HG02884 (cell line): ENCODE measurements at regions not wholly inside any gene's neighbourhood (a gene's known extent, or its start where the extent isn't known, plus 50 kb on each side); places are given as distances from the start of the nearest gene placed in this dataset.

Experiments
- ATAC-seq: cut with Tn5 transposase; IDR thresholded peaks from one replicate; pipeline ENCODE4 v1.9.1; 2021; ENCODE audit warnings: mild to moderate bottlenecking, moderate library complexity; ENCODE audit not compliant: unreplicated experiment

GRCh38 chr12:94760786-94761185 is 110.4 kb upstream of the TMCC3 start:
- ATAC-seq = no peak

- no peak for ATAC-seq
Observed at GRCh38 chr12:94756789-94757188, 106.4 kb upstream of the TMCC3 start.

- no peak for ATAC-seq
Observed at GRCh38 chr12:94755598-94755997, 105.2 kb upstream of the TMCC3 start.

DNA sequence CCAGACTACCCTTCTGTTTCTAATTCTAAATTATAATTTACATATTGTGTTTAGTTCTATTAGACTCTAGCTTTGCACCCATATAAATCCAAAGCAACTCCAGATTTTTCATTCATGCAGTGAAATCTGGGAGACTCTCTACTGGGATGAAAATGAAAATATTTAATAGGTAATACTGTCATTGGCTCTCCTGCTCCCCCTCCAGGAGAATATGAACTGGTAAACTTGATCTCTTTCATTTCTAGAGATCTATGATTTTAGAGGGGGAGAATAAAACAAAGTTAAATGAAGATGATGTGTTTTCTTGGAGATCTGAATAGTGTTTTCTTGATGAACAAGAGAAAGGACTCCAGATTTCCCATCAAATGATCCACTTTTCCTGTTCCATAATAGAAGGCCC is 104.3 kb upstream of the TMCC3 start:
- no peak for ATAC-seq

- ATAC-seq = no peak
Observed at GRCh38 chr12:94753036-94753679, 102.8 kb upstream of the TMCC3 start.

GRCh38 chr12:94750864-94751263 is 100.5 kb upstream of the TMCC3 start:
- ATAC-seq = no peak

- ATAC-seq = no peak
Observed at GRCh38 chr12:94749890-94750289, 99.5 kb upstream of the TMCC3 start.

- ATAC-seq = no peak
Observed at GRCh38 chr12:94749455-94749854, 99.1 kb upstream of the TMCC3 start.

- ATAC-seq = no peak
Observed at GRCh38 chr12:94748726-94749421, 98.5 kb upstream of the TMCC3 start.

DNA sequence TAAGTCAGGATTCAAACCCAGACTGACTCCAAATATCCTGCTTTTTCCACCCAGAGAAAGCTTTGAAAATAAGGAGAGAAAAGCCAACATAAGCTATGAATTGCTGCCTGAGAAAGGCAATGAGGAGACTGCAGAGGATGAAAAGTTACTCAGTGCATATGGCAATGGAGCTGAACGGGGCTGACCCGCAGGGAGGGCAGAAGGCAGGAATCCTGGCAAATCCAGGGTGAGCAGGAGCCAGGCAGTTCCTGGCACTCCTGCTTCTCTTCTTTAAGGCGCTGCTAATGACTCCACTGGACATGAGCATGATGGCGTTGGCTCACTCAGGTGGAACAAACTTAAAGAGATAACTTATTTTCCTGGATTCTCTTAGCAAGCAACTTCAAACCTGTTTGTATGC is 95.2 kb upstream of the TMCC3 start:
- ATAC-seq = no peak

GRCh38 chr12:94743174-94743573 is 92.8 kb upstream of the TMCC3 start:
- no peak for ATAC-seq

GRCh38 chr12:94740601-94741362 is 90.4 kb upstream of the TMCC3 start:
- no peak for ATAC-seq

GRCh38 chr12:94736820-94737219 is 86.5 kb upstream of the TMCC3 start:
- ATAC-seq = no peak

- no peak for ATAC-seq
Observed at GRCh38 chr12:94736004-94736403, 85.6 kb upstream of the TMCC3 start.

DNA sequence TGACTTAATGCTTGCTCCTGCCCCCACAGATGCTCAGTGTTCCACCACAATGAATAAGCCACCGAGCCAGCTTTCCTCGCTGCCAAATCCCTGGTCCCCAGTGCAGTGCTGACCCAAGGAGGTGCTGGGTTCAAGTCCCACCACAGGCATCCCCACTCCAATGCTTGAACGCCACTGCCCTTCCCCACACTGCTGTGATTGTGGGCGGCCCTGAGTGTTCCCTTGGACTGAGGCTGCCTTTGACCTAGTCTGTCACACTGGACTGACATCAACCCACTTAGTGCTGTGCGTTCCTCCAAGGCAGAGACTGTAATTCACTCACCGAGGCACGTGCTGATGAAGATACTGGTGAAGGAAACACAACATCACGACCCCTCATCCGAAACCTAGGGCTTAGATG is 83.4 kb upstream of the TMCC3 start:
- ATAC-seq = no peak

DNA sequence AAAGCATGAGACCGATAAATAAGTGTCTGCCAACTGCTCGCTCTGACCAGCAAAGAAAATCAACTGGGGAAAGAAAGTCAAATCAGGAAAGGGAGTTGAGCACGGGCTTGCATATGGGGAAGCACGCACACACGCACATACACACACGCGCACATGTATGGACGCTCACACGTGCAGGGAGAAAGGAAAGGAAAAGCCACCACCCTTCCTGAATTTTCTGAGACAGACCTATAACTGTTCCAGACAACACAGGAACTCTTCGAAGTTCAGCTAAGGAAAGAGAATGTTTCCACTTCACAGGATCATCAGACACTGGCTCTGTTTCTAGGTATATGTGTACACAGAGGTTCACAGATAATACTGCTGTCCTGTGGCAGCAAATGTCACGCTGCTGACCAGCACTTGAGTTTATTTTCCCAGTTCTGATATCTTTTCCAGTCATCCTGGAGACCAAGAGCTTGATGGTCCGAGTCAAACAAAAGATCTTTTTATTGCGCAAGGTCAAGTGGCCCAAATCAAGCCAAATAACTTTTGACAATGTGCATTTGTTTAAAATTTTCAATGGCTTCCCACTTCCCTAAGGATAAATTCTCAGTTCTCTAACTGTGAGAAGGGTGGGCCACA is 82.1 kb upstream of the TMCC3 start:
- ATAC-seq = no peak

DNA sequence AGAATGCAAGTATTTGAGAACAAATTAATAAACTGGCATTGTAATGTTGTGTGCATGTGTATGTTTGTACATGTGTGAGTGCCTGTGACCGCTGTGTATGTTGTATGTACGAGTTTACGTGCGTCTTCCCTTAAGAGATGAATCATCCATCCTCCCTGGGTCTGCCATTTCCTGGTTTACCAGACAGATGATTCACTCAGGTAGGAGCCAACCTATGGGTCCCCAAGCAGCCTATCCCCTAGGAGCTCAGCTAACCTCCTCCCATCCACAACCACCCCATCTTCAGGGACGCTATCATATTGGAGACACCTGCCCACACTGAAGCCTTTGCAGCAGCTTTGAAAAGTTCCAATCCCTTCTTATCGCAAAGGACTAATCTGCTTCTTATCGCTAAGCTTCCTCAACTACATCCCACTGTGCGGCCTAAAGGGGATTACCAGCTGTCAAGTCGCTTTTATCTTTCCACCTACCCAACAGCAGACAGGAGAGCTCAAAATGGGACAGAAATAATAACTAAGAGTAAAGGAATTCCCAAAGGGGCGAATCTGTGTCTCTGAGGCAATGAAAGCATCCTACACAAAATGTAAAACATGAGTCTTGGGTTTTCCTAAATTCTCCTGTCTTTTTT is 81.5 kb upstream of the TMCC3 start:
- ATAC-seq = no peak

GRCh38 chr12:94730847-94731246 is 80.5 kb upstream of the TMCC3 start:
- ATAC-seq = no peak

DNA sequence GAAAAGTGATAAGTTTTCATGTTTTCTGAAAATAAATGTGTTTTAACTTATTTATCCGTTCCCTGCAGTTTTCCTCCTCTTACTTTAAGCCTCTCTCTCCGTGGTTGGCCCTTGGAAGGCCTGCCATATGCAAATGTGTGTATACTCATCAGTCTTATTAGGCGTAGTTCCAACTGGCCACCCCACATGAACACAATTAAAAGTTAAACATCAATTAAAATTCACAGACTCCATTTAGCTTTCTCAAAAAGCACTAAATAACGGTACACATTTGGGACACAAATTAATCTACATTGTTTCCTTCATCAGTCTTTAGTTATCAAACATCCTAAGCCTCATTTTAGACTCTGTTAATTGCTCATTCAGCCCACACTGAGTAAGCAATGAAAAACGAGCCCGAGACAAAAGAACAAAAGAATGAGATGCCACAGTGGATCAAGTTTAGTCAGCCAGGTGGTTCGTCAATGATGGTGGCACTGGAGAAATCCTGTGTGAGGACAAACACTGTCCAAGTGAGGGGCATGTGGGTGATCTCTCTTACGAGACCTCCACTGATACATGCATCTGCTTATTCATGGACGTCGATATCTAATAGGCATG is 76.0 kb upstream of the TMCC3 start:
- no peak for ATAC-seq

DNA sequence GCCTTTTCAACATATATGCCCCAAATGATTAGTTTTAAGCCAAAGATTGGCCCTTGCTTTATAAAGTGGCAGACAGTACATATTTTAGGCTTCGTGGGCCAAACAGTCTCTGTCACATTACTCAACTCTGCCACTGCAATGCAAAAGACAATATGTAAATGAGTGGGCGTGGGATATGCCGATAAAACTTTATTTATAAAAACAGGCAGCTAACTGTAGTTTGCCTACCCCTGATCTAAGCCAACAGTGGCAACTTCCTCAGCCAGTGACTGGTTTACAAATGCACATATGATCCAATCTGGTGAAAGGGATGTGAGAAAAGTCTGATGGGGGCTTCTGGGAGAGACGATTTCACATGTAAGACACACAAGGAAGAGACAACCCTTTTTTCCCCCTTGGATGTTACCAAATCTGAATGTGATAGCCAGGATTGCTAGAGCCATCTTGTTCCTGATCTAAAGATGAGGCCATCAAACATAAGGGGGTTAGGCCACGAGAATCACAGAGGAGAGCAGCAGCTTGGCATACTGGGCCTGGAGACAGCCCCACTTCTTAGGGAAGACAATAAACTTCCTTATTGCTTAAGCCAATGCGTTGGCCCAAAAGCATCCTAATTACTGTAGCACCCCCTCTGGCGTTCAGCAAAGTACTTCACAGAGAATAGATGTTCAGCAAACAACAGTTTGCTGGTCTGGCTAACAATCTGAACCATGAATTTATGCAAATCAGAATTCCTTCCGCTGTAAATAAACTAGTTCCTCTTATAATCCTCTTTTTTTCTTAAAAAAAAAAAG is 75.2 kb upstream of the TMCC3 start:
- no peak for ATAC-seq
